HG02610 (cell line): ENCODE measurements at regions not wholly inside any gene's neighbourhood (a gene's known extent, or its start where the extent isn't known, plus 50 kb on each side); places are given as distances from the start of the nearest gene placed in this dataset.

ENCODE experiments used
- ATAC-seq: cut with Tn5 transposase; IDR thresholded peaks from one replicate; pipeline ENCODE4 v1.9.1; 2021; ENCODE audit warnings: mild to moderate bottlenecking, moderate library complexity; ENCODE audit not compliant: unreplicated experiment

DNA sequence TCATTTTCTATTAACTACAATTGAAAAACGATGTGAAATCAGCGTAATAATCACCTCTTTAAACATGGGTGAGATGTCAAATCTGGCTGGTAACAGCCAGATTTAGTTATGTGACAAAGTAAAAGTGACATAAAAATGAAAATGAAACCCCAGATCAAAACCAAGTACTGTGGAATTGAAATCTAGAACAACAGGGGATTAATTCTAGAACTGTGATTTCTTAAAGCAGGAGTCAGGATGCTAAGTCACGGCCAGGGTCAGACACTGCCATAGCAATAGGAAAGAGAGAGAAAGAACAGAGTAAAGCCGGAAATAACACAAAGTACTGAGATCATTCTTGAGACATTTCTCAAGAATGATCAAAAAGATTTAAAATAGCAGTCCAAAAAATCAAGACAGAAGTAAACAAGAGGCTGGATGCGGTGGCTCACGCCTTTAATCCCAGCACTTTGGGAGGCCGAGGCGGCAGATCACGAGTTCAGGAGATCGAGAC, 1183.7 kb upstream of the NXPH2 start:
- no peak for ATAC-seq

DNA sequence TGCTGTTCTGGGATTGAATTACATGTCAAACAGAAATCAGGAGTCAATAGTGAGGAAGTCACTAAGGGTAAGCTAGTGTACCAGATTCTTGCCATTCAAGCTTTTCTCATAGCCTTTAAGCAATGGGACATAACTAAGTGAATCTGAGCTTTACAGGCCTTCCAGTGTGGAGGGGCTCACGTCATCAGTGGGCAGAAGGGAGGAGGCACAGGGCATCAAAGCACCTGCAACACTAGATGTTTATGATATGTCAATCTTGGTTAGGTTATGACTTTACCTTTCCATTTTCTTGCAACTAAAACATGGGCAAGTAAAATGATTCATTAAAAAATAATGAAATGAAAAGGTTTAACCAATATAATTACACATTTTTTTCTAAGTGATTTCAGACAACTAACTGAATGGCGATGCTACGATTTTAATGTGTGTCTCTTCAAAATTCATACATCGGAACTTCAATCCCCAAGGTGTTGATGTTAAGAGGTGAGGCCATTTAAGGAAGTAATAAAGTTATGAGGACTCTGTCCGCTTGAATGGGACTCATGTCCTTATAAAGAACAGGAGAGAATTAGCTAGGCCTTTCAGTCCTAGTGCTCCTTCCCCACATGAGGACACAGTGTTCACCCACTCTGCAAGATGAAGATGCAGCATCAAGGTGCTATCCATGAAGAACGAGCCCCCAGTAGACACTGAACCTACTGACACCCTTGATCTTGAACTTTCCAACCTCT, 1169.2 kb upstream of the NXPH2 start:
- ATAC-seq, result no peak

DNA sequence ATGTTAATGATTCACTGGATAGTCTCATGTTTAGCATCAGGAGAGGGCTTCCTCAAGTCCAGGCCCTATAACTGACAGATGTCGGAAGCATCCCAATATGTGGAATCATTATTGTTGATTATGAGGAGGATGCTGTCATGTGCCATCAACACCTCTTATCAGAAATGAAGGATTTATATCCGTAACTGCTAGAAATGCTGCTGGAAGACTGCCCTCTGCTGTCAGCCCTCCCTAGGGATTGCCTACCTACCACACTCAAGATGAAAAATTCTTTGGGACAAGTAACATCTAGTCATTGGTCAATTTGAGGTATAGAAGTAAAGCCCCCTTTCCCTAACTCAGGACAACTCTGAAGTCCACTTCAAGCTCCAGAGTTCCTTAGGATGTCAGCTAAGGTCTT, 1166.5 kb upstream of the NXPH2 start:
- no peak for ATAC-seq

DNA sequence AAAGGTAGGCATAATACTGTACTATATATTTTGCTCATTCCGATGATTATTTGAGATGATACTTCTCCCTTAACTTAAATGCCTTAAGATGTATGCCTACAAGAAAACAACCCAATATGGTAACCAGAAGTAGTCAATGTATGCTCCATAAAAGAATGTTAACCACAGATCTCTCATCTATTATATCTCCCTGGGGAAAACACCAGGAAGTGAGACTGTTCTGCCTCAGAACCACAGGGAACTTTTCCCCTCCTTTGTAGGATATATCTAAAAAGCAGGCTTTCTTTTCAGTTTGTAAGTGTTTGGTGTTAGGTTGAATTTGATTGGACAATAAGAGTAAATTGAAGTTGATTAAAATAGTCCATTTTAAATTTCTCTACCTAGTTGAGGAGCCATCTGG, 1160.5 kb upstream of the NXPH2 start:
- ATAC-seq, result no peak

DNA sequence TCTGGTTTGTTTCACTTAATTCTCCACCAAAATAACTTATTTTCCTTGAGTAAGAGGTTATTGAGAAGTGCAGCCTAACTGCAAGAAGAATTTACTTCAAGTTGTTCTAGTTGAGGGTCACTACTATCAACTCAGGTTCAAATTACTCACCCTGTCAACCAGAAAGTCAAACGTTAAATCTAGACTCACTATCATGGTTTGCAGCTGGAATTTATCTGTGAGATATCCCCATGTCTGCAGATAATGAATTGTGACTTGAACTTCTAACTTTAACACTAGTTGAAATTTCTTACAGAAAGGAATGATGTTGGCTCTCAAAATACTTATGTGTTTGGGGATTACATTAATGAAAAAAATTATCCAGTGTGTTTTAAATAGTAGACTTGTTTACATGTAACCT, 1145.7 kb upstream of the NXPH2 start:
- no peak for ATAC-seq

DNA sequence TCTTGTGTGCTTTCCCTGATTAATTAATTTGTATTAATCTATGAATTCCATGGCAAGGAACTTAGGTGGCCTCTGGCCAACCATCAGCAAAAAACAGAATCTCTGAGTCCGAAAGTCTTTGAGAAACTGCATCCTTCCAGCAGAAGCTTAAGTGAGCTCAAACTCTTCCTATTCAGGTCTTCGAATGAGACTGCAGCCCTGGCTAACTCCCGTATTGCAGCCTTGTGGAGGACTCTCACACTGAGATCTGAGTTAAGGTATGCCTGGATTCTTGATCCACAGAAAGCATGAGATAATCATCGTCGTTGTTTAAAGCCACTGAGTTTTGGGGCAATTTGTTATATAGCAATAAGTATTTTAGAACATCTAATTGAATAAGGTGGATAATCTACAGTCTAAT, 1143.9 kb upstream of the NXPH2 start:
- no peak for ATAC-seq

DNA sequence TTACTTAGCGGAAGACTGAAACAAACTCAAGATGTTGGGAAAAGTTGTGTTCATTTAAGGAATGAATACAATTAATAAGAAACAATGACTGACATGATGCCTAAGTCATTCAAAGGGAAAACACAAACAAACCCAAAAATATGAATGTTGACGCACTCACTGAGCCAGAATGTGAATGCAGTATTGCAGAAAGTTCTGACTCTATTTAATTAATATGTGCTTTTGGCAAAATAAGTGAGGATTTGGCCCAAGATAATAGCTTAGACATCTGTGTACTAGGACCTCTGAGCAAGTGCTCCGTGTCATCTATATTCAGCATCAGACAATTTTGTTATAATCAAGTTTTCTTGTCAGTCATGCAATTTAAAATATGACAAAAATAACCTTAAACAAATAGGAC, 1138.8 kb upstream of the NXPH2 start:
- ATAC-seq, result no peak

DNA sequence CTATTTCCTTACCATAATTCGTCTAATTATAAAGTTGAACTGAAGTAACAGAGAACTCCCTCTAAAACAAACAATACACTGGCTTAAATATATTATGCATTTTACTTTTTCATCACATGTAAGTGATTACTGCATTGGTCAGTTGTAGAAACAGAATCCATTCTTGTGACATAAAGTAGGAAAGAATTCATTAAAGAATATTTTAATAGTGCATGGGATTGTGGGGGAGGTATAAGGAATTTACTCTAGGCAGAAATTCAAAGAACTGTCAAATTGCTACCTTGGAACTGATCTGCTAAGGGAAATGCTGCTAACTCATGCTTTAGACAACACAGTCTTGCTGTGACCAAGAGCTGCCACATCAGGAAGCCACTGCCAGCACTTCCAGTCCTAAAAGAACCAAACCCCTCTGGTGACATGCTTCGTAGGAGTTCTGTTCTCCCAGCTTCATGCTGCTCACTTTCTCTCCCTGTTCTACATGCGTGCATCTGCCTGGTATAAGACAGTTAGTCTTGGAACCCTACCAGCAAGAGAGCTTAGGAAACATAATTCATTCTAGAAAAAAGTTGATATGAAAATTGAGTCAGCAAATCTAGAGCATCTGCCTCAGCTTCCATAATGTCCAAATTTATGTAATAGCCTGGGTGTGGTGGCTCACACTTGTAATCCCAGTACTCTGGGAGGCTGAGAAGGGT, 1137.6 kb upstream of the NXPH2 start:
- no peak for ATAC-seq

DNA sequence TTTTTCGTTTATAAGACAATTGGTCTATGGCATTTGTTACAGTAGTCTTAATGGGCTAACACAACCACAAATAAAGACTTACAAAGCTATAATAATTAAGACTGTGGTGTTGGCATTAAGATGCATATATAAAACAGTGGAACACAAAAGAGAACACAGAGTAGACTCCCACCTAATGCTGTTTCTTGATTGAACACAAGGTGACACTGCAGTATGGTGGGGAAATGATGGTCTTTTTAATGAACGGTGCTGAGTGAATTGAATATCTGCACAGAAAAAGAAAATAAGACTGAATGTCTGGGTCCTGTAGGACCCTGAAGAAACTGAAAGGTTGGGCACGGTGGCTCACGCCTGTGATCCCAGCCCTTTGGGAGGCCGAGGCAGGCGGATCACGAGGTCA, 1136.6 kb upstream of the NXPH2 start:
- ATAC-seq, result no peak

DNA sequence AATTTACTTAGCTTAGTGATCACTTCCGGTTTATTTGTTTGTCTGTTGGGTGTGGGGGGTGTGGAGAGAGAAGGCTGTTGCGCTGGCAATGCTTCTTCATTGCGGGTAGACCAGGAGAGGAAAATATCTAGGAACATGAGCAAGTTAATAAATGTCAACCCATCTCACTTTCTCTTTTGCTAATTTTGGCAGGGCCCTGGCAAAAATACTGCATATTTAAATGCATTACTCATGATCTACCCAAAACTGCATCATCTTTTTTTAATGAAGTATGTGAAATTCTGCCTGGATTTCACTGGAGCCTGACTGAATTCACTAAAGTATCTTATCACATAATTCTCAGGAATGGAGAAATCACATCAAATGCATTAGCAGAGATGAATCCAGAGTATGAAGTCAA, 1131.0 kb upstream of the NXPH2 start:
- no peak for ATAC-seq

DNA sequence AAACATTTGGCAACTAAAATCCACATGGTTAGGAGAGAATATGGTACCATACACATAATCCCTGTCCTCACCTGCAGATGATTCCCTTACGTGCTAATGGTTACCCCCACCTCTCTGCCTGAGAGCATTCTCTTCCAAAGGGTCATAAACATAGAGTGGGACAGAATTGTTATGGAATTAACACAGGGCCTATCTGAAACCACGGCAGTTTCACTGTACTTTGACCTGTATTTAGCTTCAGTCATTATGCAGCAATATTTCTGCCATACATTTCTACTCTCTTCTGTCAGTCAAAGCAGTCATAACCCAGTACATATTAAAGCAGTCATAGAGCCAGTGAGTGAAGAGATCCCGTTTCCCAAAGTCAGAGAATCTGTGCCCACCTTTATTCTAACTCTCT, 1128.9 kb upstream of the NXPH2 start:
- no peak for ATAC-seq

DNA sequence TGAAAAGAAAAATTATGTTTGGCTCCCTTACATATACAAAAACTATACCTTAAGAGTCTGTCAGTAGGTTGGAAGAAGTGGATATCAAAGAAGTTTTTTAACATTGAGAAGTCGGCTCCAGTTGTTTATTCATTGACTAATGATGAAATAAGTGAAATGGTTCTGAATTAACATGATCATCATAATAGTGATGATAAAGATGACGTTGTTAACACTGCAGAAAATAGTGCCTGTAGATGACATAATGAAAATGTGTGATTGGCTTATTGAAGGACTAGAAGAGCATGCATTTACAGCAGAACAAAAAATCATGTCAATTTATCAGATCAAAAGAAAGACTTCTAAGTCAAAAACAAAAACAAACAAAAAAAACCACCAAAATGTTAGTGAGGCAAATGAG, 1125.4 kb upstream of the NXPH2 start:
- no peak for ATAC-seq

DNA sequence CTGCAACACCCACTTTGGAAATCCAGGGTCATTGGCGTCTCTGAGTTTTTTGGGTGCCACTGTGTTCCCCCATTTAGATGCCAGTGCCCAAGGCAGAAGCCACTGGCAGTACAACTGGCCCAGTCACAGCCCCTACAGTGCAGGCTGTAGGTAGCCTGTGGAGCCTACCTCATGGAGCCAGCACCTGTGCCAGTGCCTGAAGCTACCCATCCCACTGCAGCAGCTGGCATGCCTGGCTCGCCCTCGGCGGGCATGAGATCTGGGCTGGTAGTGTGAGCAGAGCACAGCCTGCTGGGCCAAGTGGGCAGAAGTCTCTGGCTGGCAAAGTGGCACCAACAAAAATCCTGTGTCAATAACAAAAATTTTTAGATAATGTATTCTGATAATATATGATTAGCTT, 1111.4 kb upstream of the NXPH2 start:
- no peak for ATAC-seq

DNA sequence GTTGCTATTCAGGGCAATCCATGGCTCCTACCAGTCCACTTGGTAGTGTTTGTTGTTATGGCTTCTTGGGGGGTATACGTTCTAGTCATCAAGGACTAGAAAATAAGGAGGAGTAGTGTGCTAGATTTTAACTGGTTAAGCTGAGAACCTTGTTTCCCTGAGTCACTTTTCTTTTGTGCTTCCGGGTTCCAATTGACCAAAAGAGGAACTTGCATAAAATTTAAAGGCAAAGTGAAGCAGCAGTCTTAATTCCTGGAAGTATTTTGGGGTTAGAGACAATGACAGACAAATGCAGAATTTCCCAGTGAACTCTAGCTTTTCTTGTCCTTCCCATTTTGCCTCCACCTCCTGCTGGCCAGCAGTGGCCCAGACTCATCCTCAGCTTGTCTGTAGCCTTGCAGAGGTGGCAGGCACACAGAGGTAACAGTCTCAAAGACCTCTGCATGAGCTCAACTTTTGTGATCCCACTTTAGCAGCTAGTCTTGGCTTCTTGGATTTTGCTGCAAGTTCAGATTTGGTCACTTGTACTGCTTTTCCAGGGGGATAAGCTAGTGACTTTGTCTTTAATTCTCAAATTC, 1105.8 kb upstream of the NXPH2 start:
- ATAC-seq, result no peak

DNA sequence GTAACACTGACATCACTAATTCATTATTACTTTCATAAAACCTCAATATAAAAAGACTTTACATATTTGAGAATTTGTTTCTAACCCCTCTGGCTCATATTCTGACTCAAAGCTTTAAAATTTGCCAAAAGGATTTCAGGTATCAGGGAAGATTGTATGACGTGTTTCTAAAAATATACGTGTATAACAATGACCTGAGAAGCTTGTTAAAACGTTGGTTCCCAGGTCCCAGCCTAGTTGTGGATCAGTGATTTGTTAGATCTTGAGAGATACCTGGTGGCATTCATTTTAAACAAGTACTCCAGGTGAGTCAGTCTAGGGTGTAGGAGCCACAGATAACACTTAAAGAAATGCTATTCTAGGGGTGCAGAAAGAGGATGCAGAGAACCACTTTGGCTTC, 1096.8 kb upstream of the NXPH2 start:
- no peak for ATAC-seq

DNA sequence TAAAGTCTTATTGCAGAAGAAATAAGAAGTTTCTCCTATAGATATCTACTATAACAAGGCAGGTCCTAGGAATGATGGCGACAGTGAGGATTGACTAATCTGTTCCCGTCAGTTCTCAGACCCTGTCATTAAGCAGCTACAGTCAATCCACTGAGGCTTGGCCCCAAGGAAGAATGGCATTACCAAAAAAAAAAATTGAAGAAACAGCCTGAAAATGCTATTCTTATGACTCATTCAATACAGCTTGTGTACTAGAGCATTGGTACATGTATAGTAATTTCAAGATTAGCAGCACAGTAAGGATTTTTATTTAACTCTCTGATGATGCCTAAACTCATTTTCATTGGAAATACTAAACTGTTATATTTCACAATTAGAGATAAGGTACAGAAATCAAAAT, 1096.1 kb upstream of the NXPH2 start:
- ATAC-seq, result no peak

DNA sequence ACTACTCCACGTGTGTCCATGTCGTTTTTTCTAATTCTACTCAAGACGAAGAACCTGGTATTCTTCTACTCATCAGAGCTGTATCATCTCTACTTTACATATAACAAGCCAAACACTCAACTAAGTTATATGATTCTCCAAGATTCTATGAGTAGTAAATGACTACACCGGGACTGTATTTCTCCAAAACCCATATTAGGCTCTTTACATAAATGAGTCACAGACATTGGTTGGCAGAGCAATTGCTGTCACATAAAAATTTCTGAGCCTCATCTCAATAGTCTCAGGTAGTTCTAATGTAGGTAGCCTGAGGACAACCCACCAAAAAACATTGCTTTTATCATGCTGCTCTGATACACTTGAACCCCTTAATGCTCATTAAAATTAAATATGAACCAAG, 1092.3 kb upstream of the NXPH2 start:
- ATAC-seq, result no peak

DNA sequence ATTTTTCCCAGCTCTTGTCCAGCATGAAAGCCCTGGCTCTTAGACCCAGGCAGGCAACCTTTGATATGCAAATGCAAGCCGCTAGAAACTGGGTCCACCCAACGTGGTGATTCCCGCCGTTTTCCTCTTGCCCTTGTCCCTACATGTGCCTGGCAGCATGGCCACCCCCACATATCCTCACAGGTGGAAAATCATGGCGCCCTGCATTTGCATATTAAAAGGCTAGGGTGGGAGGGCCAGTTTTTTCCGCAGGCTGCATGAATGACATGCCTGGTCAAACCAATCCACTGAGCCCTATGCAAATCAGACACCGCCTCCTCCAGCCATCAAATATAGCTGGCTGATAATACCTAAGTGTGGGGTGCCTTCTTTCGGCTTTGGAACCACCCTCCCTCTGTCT, 1091.8 kb upstream of the NXPH2 start:
- no peak for ATAC-seq

DNA sequence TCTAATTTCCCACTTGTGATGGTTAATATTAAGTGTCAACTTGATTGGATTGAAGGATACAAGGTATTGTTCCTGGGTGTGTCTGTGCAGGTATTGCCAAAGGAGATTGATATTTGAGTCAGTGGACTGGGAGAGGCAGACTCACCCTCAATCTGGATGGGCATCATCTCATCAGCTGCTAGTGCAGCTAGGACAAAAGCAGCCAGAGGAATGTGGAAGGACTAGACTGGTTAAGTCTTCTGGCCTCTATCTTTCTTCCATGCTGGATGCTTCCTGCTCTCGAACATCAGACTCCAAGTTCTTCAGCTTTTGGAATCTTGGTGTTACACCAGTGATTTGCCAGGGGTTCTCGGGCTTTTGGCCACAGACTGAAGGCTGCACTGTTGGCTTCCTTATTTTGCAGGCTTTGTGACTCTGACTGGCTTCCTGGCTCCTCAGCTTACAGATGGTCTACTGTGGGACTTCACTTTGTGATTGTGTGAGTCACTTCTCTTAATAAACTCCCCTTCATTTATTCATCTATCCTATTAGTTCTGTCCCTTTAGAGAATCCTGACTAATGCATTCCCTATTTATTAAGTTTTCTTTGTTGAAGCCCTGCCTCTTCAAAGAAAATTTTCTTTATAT, 1087.5 kb upstream of the NXPH2 start:
- ATAC-seq, result no peak

DNA sequence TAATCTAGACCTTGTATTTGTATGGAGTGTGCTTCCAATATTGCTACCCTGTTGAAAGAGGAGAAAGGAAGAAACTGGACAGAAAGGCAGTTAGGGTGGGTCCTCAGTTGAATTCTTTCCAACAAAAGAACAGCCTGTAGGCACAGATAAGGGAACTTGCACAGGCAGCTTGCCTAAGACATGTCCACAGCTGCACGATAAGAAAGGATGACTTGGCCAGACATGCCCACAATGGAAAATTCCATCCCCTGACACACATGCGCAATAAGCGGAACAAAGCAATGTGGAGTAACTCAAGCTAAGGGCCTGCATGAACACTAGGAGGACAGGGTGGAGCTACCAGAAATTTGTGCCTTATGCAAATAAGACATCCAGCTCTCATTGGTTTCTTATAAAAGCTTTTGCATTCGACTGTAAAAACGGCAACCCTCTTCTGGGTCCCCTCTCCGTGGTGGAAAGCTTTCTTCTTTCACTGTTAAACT, 1084.7 kb upstream of the NXPH2 start:
- ATAC-seq, result no peak

DNA sequence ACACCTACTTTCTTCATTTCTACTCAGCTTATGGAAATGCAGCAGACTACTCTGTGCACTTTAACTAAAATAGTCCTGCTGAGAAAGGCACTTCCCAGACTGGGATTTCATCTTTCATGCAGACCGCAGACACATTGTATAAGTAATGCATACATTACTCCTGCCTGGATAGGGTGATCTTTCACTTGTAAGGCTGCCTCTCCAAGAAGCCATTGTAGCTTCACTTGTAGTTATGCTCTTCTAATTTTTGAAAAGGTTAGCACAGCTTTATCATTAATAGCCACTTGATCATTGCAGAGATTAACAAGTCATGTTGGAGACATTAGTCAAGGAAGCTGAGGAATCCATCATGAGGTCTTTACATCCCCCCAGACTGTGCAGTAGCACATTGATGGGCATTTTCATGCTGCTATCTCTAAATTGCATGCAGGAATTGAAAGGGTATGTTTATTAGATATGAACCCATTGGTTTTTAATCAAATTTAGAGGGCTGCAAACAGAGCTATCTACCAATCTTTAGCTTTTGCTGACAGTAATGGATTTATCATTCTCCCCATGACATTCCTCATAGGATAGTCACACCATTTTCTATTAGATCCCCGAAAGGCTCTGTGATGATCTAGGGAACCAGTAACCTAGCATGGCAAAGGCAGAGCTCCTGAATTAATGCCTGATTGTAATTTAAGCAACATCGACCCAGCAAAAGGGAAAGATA, 1074.7 kb upstream of the NXPH2 start:
- no peak for ATAC-seq
